Bronchial epithelial cell (primary cell): ENCODE measurements at regions not wholly inside any gene's neighbourhood (a gene's known extent, or its start where the extent isn't known, plus 50 kb on each side); places are given as distances from the start of the nearest gene placed in this dataset.

Source experiments
- DNase-seq: peaks from one replicate; pipeline ENCODE4 v3.0.0-alpha.2; 2010; ENCODE audit warnings: low read depth
- FAIRE-seq: peaks from 2 replicates; lab custom pipeline; 2011; peaks lifted over from hg19 to GRCh38; lab: Jason Lieb, UNC
- H3K27me3 ChIP-seq: 2 replicates; pipeline ENCODE4 v1.5.1; 2011; ENCODE audit warnings: low read length; ENCODE audit not compliant: control insufficient read depth, insufficient read depth
- H3K36me3 ChIP-seq: 2 replicates; pipeline ENCODE4 v1.5.1; 2011; ENCODE audit warnings: low read length; ENCODE audit not compliant: control insufficient read depth, insufficient read depth
- H3K4me3 ChIP-seq: 2 replicates; pipeline ENCODE4 v1.5.1; 2011; ENCODE audit warnings: mild to moderate bottlenecking, low read depth, low read length, control low read depth
- TF ChIP-seq, protein P1 (sequence below): IDR thresholded peaks from 2 replicates; pipeline ENCODE4 v1.5.1; 2011; ENCODE audit warnings: mild to moderate bottlenecking, moderate library complexity, low read length, control low read depth, inconsistent platforms; ENCODE audit not compliant: insufficient read depth, severe bottlenecking

DNA sequence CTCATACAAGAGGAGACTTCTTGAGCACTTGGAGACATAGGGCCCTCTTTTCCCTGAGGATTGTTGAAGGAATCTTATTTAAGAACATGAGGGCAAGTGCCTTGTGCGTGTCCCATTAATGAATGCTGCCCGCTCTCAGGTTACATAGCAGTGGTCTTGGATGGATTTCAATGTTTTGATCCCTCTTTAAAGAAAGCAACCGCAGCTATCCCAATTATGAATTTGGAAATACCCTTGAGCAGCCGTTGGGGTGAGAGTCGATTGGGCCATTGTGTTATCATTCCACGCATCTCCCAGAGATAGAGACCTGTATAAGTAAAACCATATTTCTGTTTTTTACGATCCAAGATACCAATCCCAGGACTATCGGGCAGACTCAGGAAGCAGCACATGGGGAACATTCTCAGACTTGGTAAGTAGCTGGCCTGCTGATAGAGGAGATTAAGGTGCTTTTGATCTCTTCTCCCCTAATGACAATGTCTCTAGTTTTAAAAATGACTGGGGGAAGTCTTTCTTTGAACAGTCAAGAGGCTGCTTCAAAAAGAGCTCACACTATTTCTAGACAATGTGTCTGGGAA lies 145.3 kb downstream of the MACROH2A1 start:
- TF ChIP-seq, protein P1, sequence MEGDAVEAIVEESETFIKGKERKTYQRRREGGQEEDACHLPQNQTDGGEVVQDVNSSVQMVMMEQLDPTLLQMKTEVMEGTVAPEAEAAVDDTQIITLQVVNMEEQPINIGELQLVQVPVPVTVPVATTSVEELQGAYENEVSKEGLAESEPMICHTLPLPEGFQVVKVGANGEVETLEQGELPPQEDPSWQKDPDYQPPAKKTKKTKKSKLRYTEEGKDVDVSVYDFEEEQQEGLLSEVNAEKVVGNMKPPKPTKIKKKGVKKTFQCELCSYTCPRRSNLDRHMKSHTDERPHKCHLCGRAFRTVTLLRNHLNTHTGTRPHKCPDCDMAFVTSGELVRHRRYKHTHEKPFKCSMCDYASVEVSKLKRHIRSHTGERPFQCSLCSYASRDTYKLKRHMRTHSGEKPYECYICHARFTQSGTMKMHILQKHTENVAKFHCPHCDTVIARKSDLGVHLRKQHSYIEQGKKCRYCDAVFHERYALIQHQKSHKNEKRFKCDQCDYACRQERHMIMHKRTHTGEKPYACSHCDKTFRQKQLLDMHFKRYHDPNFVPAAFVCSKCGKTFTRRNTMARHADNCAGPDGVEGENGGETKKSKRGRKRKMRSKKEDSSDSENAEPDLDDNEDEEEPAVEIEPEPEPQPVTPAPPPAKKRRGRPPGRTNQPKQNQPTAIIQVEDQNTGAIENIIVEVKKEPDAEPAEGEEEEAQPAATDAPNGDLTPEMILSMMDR = no peak
- Histone ChIP-seq H3K4me3 (no peak overlapping the region), H3K36me3 (no peaks in the 10 kb centered on the region), H3K27me3 (no peaks in the 10 kb centered on the region)
- no peak for FAIRE-seq
- DNase-seq = no peak

DNA sequence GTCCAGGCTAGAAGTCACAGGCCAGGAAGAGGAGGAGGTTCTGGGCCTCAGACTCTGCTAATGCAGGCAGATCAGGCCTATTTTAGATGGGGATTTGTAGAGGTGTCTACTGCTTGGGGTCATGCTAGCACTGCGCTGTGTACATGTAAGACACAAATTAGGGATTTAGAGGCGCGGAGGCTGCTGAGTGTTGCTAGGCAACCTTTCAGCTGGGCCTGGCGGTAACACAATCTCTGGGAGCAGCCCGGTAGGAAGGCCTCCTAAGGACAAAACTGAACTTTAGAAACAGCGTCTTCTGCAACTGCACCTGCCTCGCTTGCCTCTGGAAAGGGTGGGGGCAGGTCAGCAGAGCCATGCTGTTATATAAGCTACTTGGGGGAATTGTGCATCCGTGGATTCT lies 147.9 kb downstream of the MACROH2A1 start:
- Histone ChIP-seq H3K27me3 (no peaks in the 10 kb centered on the region), H3K4me3 (no peak overlapping the region), H3K36me3 (no peaks in the 10 kb centered on the region)
- FAIRE-seq (no peak), DNase-seq (no peak)
- TF ChIP-seq, protein P1 = no peak

DNA sequence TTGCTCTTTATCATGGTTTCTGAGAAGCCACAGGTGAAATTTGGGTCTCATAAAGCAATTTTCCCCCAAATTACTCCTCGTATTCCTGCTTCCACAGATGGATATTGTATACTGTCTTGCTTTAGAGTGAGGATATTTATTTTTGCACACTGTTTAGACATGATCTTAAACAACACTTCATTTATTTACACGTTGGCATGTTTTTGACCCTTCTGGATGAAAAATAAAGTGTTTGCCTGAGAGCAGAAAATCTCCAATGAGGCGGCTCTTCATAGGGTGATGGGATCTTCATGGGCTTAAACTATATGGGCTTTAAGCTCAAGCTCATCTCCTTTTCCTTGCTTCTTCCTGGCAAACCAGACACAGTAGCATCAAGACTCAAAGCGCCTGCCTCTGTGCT lies 148.4 kb downstream of the MACROH2A1 start:
- FAIRE-seq = no peak
- TF ChIP-seq, protein P1 = no peak
- H3K36me3 ChIP-seq = no peaks in the 10 kb centered on the region
- H3K27me3 ChIP-seq = no peaks in the 10 kb centered on the region
- DNase-seq = no peak
- no peak overlapping the region for H3K4me3 ChIP-seq

DNA sequence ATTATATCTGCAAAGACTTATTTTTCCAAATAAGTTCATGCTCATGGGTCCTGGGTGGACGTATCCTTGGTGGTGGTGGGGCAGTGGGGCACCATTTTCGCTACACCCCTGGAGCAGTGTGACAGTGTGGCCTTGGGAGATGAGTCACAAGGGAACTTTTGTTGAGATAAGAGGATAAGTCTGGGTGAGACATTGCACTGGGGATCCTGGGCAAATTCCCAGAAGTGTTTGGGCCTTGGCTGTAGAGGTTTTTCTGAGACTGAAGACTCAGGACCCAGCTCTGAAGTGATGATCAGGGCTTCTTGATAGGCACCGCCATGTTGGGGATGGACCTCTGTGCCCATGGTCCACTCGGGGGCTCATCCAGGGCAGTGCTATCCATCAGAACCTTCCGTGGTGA lies 149.4 kb downstream of the MACROH2A1 start:
- no peak for DNase-seq
- Histone ChIP-seq H3K4me3 (no peak overlapping the region), H3K27me3 (no peaks in the 10 kb centered on the region), H3K36me3 (no peaks in the 10 kb centered on the region)
- TF ChIP-seq, protein P1 = no peak
- FAIRE-seq = no peak

DNA sequence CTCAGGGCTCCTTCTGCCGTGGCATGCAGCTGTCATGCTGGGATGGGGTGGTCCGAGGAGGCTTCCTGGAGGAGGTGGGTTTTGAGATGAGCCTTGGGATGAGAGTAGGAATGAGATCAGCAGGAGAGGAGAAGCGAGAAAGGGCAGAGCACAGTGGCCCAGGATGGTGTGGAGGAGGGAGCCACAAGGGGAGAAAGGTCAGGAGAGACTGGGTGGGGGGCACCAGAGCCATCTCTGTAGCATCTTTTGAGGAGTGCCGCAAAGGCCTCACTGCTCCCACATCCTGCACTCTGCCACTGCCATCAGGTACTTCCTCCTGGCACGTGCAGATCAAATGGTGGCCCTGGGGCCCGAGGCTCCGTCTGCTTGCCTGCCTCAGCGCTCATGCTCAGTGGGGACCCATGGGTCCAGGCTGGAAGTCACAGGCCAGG lies 150.2 kb downstream of the MACROH2A1 start:
- FAIRE-seq = no peak
- TF ChIP-seq, protein P1 = no peak
- DNase-seq = no peak

More for the DNA sequence above, 150.2 kb downstream of the MACROH2A1 start:
- H3K36me3 ChIP-seq = no peaks in the 10 kb centered on the region
- no peak overlapping the region for H3K4me3 ChIP-seq
- H3K27me3 ChIP-seq = no peaks in the 10 kb centered on the region
